GM21360 (cell line): ENCODE measurements at regions not wholly inside any gene's neighbourhood (a gene's known extent, or its start where the extent isn't known, plus 50 kb on each side); places are given as distances from the start of the nearest gene placed in this dataset.

Source experiments
- ATAC-seq: cut with Tn5 transposase; IDR thresholded peaks from one replicate; pipeline ENCODE4 v1.9.1; 2021; ENCODE audit warnings: mild to moderate bottlenecking, moderate library complexity; ENCODE audit not compliant: unreplicated experiment

- no peak for ATAC-seq
Measured at GRCh38 chr9:89721176-89721700, 116.4 kb downstream of the GADD45G start.

DNA sequence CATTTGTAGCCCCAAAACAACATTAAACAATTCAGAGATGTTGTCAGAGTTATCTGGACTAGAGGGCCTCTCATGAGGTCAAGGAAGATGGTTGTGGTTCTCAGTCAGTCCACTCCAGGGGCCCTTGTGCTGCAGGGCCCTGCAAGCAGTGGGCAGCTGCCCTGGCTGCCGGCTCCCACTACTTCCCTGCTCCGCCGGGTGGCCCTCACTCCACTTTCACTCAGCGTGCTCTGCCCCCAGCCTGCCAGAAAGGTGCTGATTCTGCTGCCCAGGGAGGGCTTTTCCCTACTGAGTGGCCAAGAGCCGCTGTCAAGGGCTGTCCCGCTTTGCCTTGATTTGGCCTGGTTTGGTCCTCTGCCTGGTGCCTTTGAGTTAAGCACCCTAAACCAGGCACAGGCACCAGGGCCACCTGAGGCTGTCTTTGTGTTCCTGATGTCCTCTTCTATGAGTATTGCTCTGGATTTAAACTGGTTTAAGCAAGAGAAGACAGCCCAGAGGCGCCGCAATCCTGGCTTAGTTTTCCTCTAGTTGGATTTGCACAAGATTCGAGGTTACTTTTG lies 117.2 kb downstream of the GADD45G start:
- ATAC-seq, result no peak

DNA sequence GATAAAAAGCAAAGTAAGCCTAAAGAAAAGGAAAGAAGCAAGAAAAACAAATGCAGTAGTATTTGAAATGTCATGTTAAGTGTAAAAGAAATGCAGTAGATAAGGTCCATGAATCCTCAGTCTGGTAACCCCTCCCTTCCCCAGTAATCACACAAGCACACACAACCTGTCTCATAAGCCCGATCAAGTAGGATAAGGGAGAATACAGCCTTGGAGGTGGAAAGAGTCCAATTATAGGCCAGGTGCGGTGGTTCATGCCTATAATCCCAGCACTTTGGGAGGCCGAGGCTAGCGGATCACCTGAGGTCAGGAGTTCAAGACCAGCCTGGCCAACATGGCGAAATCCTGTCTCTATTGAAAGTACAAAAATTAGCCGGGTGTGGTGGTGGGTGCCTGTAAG lies 117.9 kb downstream of the GADD45G start:
- ATAC-seq, result no peak

DNA sequence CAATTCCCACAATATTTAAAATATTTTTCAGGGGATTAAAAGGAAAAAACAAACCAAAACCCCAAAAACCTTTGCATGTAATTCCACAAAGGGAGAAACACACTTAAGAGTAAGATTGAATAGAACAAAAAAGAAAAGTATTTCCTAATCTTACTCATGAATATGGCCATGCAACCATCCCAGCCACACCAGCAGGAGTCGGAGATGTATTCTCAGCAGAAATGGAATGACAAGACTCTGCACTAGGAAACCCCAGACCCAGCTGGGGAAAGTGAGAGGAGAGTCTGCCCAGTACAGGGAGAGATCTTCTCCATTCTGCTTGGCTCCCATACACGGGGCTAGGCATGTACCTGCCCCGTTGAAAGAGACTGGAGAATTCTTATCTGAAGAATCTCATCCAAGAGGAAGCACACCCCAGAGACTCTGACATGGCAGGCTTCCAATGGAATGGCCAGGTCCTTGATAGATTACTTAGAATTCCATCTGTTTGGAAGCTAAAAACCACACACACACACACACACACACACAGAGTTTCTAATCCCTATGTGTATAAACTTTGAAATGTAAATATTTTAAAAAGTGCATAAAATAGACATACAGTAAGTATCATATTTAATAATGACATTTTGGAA lies 118.8 kb downstream of the GADD45G start:
- ATAC-seq, result no peak

GRCh38 chr9:89724659-89725058 lies 119.8 kb downstream of the GADD45G start:
- no peak for ATAC-seq

DNA sequence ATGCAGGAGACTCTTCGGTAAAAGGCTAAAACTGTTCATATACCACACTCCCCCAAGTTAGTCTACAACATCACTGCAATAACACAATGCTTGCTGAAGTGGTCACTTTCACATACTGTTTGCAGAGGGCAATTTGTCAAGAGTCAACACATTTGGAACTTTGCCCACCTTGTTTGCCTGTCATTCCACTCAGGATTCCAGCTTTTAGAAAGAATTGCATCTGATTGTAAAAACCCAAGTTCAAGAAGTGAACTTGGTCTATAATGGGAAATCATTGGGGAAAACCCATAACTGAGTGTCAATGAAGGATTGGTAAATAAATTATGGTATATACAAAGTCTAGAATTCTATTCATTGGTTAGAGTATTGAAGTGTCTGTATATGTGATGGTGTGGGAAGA lies 120.5 kb downstream of the GADD45G start:
- ATAC-seq, result no peak

- ATAC-seq, result no peak
Measured at GRCh38 chr9:89729954-89730530, 125.2 kb downstream of the GADD45G start.

DNA sequence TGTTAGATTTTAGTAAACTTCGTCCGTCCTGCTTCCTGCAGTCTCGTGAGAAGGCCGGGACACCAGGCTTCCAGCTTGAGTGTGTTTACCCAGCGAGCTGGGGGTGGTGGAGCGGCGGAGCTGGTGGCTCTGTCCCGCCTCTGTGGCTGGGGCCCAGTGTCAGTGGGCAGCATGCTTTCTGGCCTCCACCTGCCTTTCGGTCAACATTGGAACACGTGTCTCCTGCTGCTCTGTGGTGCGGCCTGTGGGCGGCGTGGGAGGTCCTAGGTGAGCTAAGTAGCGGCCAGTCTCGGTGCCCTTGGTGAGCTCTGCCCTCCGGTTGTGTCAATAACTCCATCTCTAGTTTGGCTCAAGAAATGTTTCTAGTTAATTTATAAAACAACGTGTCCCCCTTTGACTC lies 125.9 kb downstream of the GADD45G start:
- no peak for ATAC-seq

GRCh38 chr9:89731262-89732182 lies 126.7 kb downstream of the GADD45G start:
- ATAC-seq, result no peak

DNA sequence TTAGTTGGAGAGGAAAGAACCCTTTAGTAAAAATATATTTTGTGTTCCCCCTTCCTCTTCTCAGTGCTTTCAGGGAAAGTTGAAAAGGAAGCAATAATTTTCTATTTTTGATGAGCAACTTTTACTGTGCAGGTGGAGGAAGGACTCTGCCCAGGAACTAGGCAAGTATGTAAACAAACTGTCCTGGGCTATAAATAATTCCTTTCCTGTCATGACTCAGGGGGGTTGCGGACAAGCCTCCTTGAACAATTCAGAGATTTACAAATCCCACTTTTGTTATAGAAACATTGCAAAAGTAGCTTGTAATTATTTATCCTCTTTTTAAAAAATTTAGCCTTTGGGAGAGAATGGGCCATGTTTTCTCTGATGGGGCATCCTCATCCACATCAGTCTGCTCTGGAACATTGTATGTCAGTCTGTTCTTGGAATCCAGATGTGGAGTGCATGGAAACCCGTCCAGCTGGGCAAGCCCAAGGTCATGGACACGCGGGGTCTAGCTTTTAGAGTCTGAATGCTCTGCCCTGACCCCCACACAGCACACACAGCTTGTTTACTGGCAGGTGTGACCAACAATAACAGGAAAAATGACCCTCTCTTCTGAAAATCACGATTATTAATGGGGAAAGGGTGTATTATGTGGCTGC lies 127.6 kb downstream of the GADD45G start:
- ATAC-seq, result no peak

- ATAC-seq, result no peak
Measured at GRCh38 chr9:89732939-89733324, 128.1 kb downstream of the GADD45G start.

DNA sequence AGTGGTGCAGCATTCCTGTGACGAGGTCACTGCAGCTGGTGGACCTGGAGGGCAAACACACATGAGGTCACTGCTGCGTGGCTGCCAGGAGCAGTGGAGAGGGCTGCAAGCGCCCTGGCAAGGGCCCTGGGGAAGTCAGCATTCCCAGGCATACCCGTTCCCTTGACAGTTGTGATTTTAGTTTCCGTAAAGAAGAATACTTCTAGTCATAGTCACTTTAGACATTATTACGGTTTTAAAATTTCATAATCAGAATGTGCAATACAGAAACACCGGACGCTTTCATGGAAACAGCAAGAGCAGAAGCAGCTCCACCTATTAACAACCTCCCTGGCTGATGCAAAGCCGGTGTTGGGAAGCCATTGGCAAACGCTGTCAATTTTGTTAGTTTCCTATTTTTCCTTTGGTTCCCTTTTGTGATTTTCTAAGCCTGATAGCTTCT lies 129.8 kb downstream of the GADD45G start:
- no peak for ATAC-seq

GRCh38 chr9:89738137-89738932 lies 133.5 kb downstream of the GADD45G start:
- ATAC-seq, result no peak

GRCh38 chr9:89739511-89739910 lies 134.7 kb downstream of the GADD45G start:
- no peak for ATAC-seq

DNA sequence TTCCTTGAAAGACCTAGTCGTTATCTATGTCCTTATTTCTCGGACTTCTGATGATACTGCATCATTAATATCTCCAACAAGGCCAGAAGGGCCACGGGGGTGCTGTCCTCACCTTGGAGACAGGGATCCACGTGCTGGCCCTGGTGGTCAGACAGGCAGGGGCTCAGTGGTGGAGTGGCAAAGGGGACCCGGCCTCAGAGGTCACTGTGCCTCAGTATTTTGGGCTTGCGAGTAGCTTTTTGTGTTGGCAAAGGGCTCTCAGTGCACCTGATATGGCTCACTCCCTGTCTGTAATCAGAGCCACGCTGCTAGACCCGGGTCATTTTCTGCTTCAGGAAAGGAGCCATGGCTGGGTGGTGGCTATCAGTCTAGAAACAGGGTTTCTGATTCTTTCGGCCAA lies 135.1 kb downstream of the GADD45G start:
- no peak for ATAC-seq

GRCh38 chr9:89740722-89741121 lies 135.9 kb downstream of the GADD45G start:
- peak; percentile 41 for ATAC-seq

DNA sequence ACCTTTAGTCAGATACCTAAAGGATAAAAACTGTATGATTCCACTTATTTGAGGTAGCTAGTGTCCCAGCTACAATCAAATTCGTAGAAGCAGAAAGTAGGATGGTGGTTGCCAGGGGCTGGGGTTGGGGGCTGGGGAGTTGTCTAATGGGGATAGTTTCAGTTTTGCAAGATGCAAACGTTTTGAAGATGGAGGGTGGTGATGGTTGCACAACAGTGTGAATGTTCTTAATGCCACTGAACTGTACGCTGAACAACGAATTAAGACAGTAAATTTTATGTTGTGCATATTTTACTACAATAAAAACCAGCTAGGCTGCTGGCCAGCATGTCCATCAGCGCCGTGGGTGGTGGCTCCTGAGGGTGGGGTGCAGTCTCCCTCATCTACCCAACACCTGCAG lies 137.8 kb downstream of the GADD45G start:
- no peak for ATAC-seq

- peak; percentile 30 for ATAC-seq
Measured at GRCh38 chr9:89743216-89743572, 138.4 kb downstream of the GADD45G start.

- ATAC-seq, result peak; percentile 59
Measured at GRCh38 chr9:89743573-89744254, 138.9 kb downstream of the GADD45G start.

GRCh38 chr9:89744255-89744648 lies 139.4 kb downstream of the GADD45G start:
- no peak for ATAC-seq
